K562 (cell line): ENCODE measurements at regions not wholly inside any gene's neighbourhood (a gene's known extent, or its start where the extent isn't known, plus 50 kb on each side); places are given as distances from the start of the nearest gene placed in this dataset.

Experiments
- ATAC-seq: fragments of 200-7000 bp; cut with Tn5 transposase; 3 replicates; pipeline ENCODE4 v1.9.1; 2020; ENCODE audit warnings: moderate library complexity
- BruUV-seq: library from RNA; stranded (reverse); fragments of 400-500 nt; replicated peaks from 2 replicates; lab custom pipeline; 2021; lab: Mats Ljungman, UMichigan
- CTCF ChIA-PET: fragments of 300-600 bp; formaldehyde crosslinking; extraction: SDS; loops from one replicate; lab custom pipeline; 2021; ENCODE audit warnings: low intra/inter-chr PET ratio; lab: Yijun Ruan, JAX
- POLR2A ChIA-PET: fragments of 300-600, 350-650 bp; sonication (Branson Sonifier 250); formaldehyde crosslinking; extraction: SDS; loops from one replicate; lab custom pipeline; 2021; ENCODE audit warnings: antibody characterized with exemption, inconsistent platforms; lab: Yijun Ruan, JAX
- DNase-seq, 4 experiments: peaks; one replicate each; pipeline versions ENCODE4 v3.0.0 to v3.0.0-alpha.2; 2011 to 2018; ENCODE audit warnings: low spot score in 3 of 4, mixed read lengths in 3 of 4; ENCODE audit errors: extremely low read depth in 1 of 4
- FAIRE-seq: peaks from 2 replicates; lab custom pipeline; 2011; peaks lifted over from hg19 to GRCh38; lab: Jason Lieb, UNC
- H2AFZ ChIP-seq: 2 replicates; pipeline ENCODE4 v1.6.0; 2011; ENCODE audit warnings: low read depth, low read length, control low read depth, inconsistent platforms
- H3K27ac ChIP-seq: fragments of 200-600 bp; 3 replicates; pipeline ENCODE4 v1.8.0; 2011; ENCODE audit warnings: low read depth, mild to moderate bottlenecking, control low read depth, inconsistent platforms, low read length, moderate library complexity, mixed read lengths; ENCODE audit errors: extremely low read depth
- H3K27me3 ChIP-seq, 2 experiments: fragments of 300-600 bp in 1 of 2; 2 replicates in 1 of 2; 3 replicates in 1 of 2; pipeline versions ENCODE4 v1.6.0 to v1.8.0; 2011; ENCODE audit warnings: inconsistent platforms in 2 of 2, low read length in 2 of 2, mild to moderate bottlenecking in 1 of 2, mixed read lengths in 1 of 2, moderate library complexity in 1 of 2; ENCODE audit not compliant: control insufficient read depth in 2 of 2, insufficient read depth in 2 of 2
- H3K36me3 ChIP-seq: fragments of 300-600 bp; 3 replicates; pipeline ENCODE4 v1.8.0; 2011; ENCODE audit warnings: mild to moderate bottlenecking, low read length, inconsistent platforms; ENCODE audit not compliant: control insufficient read depth, insufficient read depth
- H3K4me1 ChIP-seq, 2 experiments: fragments of 200-600 bp in 1 of 2; replicated peaks in 1 of 2; 2 replicates in 1 of 2; 3 replicates in 1 of 2; pipeline versions ENCODE4 v1.5.1 to v1.8.0; 2011; ENCODE audit warnings: inconsistent platforms in 2 of 2, low read length in 2 of 2, mild to moderate bottlenecking in 1 of 2, mixed read lengths in 1 of 2, moderate library complexity in 1 of 2; ENCODE audit not compliant: control insufficient read depth in 2 of 2, insufficient read depth in 2 of 2
- H3K4me2 ChIP-seq: 2 replicates; pipeline ENCODE4 v1.6.1; 2011; ENCODE audit warnings: low read length, control low read depth, inconsistent platforms, mixed read lengths; ENCODE audit not compliant: insufficient read depth
- H3K4me3 ChIP-seq: fragments of 200-600 bp; sonication (generic), shearing (Covaris generic); 2 replicates; pipeline ENCODE4 v1.5.1; 2016; ENCODE audit warnings: control low read depth, inconsistent platforms
- H3K79me2 ChIP-seq: fragments of 200-600 bp; 3 replicates; pipeline ENCODE4 v1.8.0; 2011; ENCODE audit warnings: low read length, inconsistent platforms; ENCODE audit not compliant: control insufficient read depth, insufficient read depth
- H3K9ac ChIP-seq, 2 experiments: 2 replicates each; pipeline versions ENCODE4 v1.6.0 to v1.6.1; 2011; ENCODE audit warnings: low read depth in 2 of 2, low read length in 2 of 2, control low read depth in 1 of 2, inconsistent platforms in 1 of 2, mild to moderate bottlenecking in 1 of 2, mixed read lengths in 1 of 2; ENCODE audit not compliant: insufficient read depth in 1 of 2
- H3K9me1 ChIP-seq: one replicate; pipeline ENCODE4 v1.6.0; 2011; ENCODE audit warnings: inconsistent platforms, mild to moderate bottlenecking, low read length, moderate library complexity; ENCODE audit not compliant: control insufficient read depth, insufficient read depth
- H3K9me3 ChIP-seq: replicated peaks from 2 replicates; pipeline ENCODE4 v1.5.1; 2011; ENCODE audit warnings: low read depth, low read length, inconsistent platforms; ENCODE audit not compliant: control insufficient read depth, insufficient read depth
- H4K20me1 ChIP-seq: replicated peaks from 2 replicates; pipeline ENCODE4 v1.6.1; 2011; ENCODE audit warnings: low read length, inconsistent platforms, mixed read lengths; ENCODE audit not compliant: control insufficient read depth, insufficient read depth
- ADNP ChIP-seq: fragments of 200-800 bp; sonication (Bioruptor generic); IDR thresholded peaks from 2 replicates; pipeline ENCODE4 v1.6.1; 2016; ENCODE audit warnings: missing genetic modification characterization, missing compliant biosample characterization
- ATF3 ChIP-seq, 2 experiments: fragments of 450-650 bp in 1 of 2; sonication (generic) in 1 of 2; formaldehyde crosslinking in 1 of 2; IDR thresholded peaks in 1 of 2; conservative IDR thresholded peaks in 1 of 2; 2 replicates each; pipeline versions ENCODE4 v1.6.1 to v1.8.1; 2016 to 2023; ENCODE audit warnings: mild to moderate bottlenecking in 2 of 2, moderate library complexity in 2 of 2, inconsistent platforms in 1 of 2, missing genetic modification reagents in 1 of 2
- BACH1 ChIP-seq: fragments of 200-800 bp; sonication (Bioruptor generic); IDR thresholded peaks from 2 replicates; pipeline ENCODE4 v1.6.1; 2016; ENCODE audit warnings: missing genetic modification characterization, missing compliant biosample characterization
- CREB3 ChIP-seq: fragments of 450-650 bp; conservative IDR thresholded peaks from 2 replicates; pipeline ENCODE4 v1.6.1; 2016; ENCODE audit warnings: missing genetic modification characterization, low read depth, mild to moderate bottlenecking, missing compliant biosample characterization, moderate library complexity
- CUX1 ChIP-seq: fragments of 200-800 bp; sonication (Bioruptor generic); IDR thresholded peaks from 2 replicates; pipeline ENCODE4 v1.6.1; 2016; ENCODE audit warnings: missing genetic modification characterization, missing compliant biosample characterization
- DEAF1 ChIP-seq: fragments of 450-650 bp; formaldehyde crosslinking; IDR thresholded peaks from 2 replicates; pipeline ENCODE4 v1.4.0; 2020; ENCODE audit warnings: mild to moderate bottlenecking, moderate library complexity
- FOXJ2 ChIP-seq: fragments of 200-800 bp; sonication (Bioruptor generic); IDR thresholded peaks from 2 replicates; pipeline ENCODE4 v1.6.1; 2016; ENCODE audit warnings: missing genetic modification characterization, missing compliant biosample characterization
- MAFG ChIP-seq: fragments of 450-650 bp; conservative IDR thresholded peaks from 2 replicates; pipeline ENCODE4 v1.6.1; 2016; ENCODE audit warnings: missing genetic modification characterization, missing compliant biosample characterization
- PKNOX1 ChIP-seq: fragments of 450-650 bp; IDR thresholded peaks from 2 replicates; pipeline ENCODE4 v1.6.1; 2016
- RFX5 ChIP-seq: IDR thresholded peaks from 2 replicates; pipeline ENCODE4 v1.6.1; 2011; ENCODE audit warnings: low read depth, mild to moderate bottlenecking, improper control_type of control experiment, low read length
- SMAD3 ChIP-seq: fragments of 450-650 bp; formaldehyde crosslinking; conservative IDR thresholded peaks from 2 replicates; pipeline ENCODE4 v1.4.0; 2020; ENCODE audit warnings: mild to moderate bottlenecking
- ZNF263 ChIP-seq: sonication (generic); formaldehyde crosslinking; IDR thresholded peaks from 2 replicates; pipeline ENCODE4 v1.8.0; 2022; ENCODE audit warnings: mild to moderate bottlenecking, missing genetic modification reagents, borderline replicate concordance
- ZNF830 ChIP-seq: fragments of 250-450 bp; sonication (Bioruptor Pico); IDR thresholded peaks from 2 replicates; pipeline ENCODE4 v1.5.0; 2021; ENCODE audit warnings: mild to moderate bottlenecking
- WGBS: fragments of 100-300 bp; shearing (Covaris generic); methylation state at CpG from one replicate; pipeline ENCODE4 v1.1.6; 2016; ENCODE audit warnings: low coverage, mixed read lengths; ENCODE audit not compliant: insufficient coverage; ENCODE audit errors: missing lambda C conversion rate; 5-methylcytosine and 5-hydroxymethylcytosine counted together
- in situ Hi-C: fragments of 300-500 bp; cut with MboI; formaldehyde crosslinking; loops from 4 replicates; pipeline ENCODE4 v1.15.0; 2018; ENCODE audit warnings: inconsistent platforms, mixed read lengths
- intact Hi-C: fragments of 100-400 bp; cut with micrococcal nuclease; formaldehyde crosslinking; loops from 2 replicates; pipeline ENCODE4 v1.14.2; 2022

DNA sequence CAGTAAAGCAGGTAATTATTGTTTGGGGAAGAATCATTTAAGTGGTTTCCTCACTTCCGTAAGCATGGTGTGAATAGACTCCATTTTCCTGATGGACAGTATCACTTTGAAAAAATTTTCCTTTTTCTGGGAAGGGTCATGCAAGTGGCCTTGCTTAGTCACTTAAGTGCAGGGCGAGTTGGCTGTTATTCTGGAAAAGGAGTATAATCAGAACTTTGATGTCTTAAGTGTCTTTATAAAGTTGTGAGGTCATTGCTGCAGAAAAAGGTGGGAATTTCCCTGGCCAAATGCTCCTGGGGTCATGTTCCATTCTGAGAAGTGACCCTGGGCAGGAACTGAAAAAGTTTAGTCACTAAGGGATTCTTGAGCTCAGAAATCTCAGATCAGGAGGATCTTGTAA is 146.1 kb upstream of the OTUD4 start:
- H3K27me3 ChIP-seq: peaks cover 0 to 5% of the 10 kb centered on the region in 2 experiments; a peak in 2 of 5 replicates
- H3K4me2 ChIP-seq: no peak overlapping the region
- H2AFZ ChIP-seq: no peak overlapping the region
- no peaks in the 10 kb centered on the region for H3K9me1 ChIP-seq
- WGBS: 0% methylated on average over 2 of the region's 2 CpGs
- no peaks in the 10 kb centered on the region for H3K9me3 ChIP-seq
- no peaks in the 10 kb centered on the region for H3K4me1 ChIP-seq
- CTCF ChIA-PET: no interaction called here
- FAIRE-seq (no peak), ATAC-seq (no peak), DNase-seq (no peak)
- in situ Hi-C loops: no loop called here
- no peaks in the 10 kb centered on the region for H4K20me1 ChIP-seq
- intact Hi-C loops: no loop called here
- no peaks in the 10 kb centered on the region for H3K36me3 ChIP-seq
- no peak overlapping the region for H3K27ac ChIP-seq
- H3K79me2 ChIP-seq: no peaks in the 10 kb centered on the region
- no TSS peak for BruUV-seq
- no peak overlapping the region for H3K4me3 ChIP-seq
- POLR2A ChIA-PET: no interaction called here
- no peak overlapping the region for H3K9ac ChIP-seq
- no peak for TF ChIP-seq CUX1
- TF ChIP-seq MAFG: no peak
- no peak for TF ChIP-seq PKNOX1
- TF ChIP-seq CREB3 (tag): no peak
- TF ChIP-seq ADNP (tag): no peak
- no peak for TF ChIP-seq FOXJ2 (tag)
- TF ChIP-seq ATF3 (IDR thresholded peaks at IDR 0.05): no peak
- no peak for TF ChIP-seq ATF3 (CRISPR knock-in tag; conservative IDR thresholded peaks at IDR 0.05)
- TF ChIP-seq ZNF830 (CRISPR knock-in tag): no peak
- TF ChIP-seq DEAF1 (CRISPR knock-in tag): no peak
- TF ChIP-seq ZNF263 (CRISPR knock-in tag): no peak
- no peak for TF ChIP-seq BACH1 (tag)
- TF ChIP-seq SMAD3 (CRISPR knock-in tag): no peak
- TF ChIP-seq RFX5: no peak
